Osteoblast (primary cell): ENCODE measurements at regions not wholly inside any gene's neighbourhood (a gene's known extent, or its start where the extent isn't known, plus 50 kb on each side); places are given as distances from the start of the nearest gene placed in this dataset.

Experiments used
- DNase-seq: peaks from one replicate; pipeline ENCODE4 v3.0.0; 2011; ENCODE audit warnings: low spot score, mixed read lengths; ENCODE audit not compliant: insufficient read length; ENCODE audit errors: missing footprints
- H2AFZ ChIP-seq: 2 replicates; pipeline ENCODE4 v1.6.0; 2011; ENCODE audit warnings: mild to moderate bottlenecking, low read length
- H3K27ac ChIP-seq: 2 replicates; pipeline ENCODE4 v1.5.1; 2011; ENCODE audit warnings: mild to moderate bottlenecking, low read depth, low read length, moderate library complexity
- H3K27me3 ChIP-seq: 2 replicates; pipeline ENCODE4 v1.6.0; 2012; ENCODE audit warnings: mild to moderate bottlenecking, control low read depth, inconsistent platforms, low read length, moderate library complexity; ENCODE audit not compliant: insufficient read depth
- H3K36me3 ChIP-seq: 2 replicates; pipeline ENCODE4 v1.5.1; 2011; ENCODE audit warnings: mild to moderate bottlenecking, low read length, control low read depth, moderate library complexity; ENCODE audit not compliant: insufficient read depth
- H3K4me1 ChIP-seq: 2 replicates; pipeline ENCODE4 v1.5.1; 2011; ENCODE audit warnings: mild to moderate bottlenecking, low read length, control low read depth, moderate library complexity; ENCODE audit not compliant: insufficient read depth
- H3K4me2 ChIP-seq: 2 replicates; pipeline ENCODE4 v1.6.0; 2011; ENCODE audit warnings: mild to moderate bottlenecking, low read length; ENCODE audit not compliant: insufficient read depth
- H3K4me3 ChIP-seq: fragments of 200-600 bp; sonication (generic); 3 replicates; pipeline ENCODE4 v1.5.1; 2012; ENCODE audit warnings: mild to moderate bottlenecking, low read length, inconsistent platforms; ENCODE audit not compliant: insufficient read depth
- H3K79me2 ChIP-seq: 2 replicates; pipeline ENCODE4 v1.6.0; 2012; ENCODE audit warnings: mild to moderate bottlenecking, low read length, control low read depth, inconsistent platforms; ENCODE audit not compliant: insufficient read depth
- H3K9me3 ChIP-seq: 2 replicates; pipeline ENCODE4 v1.5.1; 2011; ENCODE audit warnings: low read depth, low read length, control low read depth
- H4K20me1 ChIP-seq: 2 replicates; pipeline ENCODE4 v1.6.0; 2012; ENCODE audit warnings: mild to moderate bottlenecking, low read length, control low read depth; ENCODE audit not compliant: insufficient read depth
- CTCF ChIP-seq: IDR thresholded peaks from 2 replicates; pipeline ENCODE4 v1.5.1; 2011; ENCODE audit warnings: mild to moderate bottlenecking, low read depth, low read length, moderate library complexity; ENCODE audit errors: extremely low read depth

- TF ChIP-seq CTCF, result no peak
- DNase-seq, result no peak
These were observed 232.7 kb upstream of the CDH4 start for GRCh38 chr20:61019322-61019721.

DNA sequence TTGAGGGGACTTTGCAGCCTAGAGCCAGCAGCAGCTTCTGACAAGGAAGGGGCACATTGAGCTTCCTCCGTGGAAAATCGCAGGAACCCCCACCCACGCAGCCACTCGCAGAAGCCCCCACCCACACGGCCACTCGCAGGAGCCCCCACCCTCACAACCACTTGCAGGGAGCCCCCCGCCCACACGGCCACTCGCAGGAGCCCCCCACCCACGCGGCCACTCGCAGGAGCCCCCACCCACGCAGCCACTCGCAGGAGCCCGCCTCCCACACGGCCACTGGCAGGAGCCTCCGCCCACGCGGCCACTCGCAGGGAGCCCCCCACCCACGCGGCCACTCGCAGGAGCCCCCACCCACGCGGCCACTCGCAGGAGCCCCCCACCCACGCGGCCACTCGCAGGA lies 228.4 kb upstream of the CDH4 start:
- no peaks in the 10 kb centered on the region for H3K27me3 ChIP-seq

More at GRCh38 chr20:61019322-61019721, 232.7 kb upstream of the CDH4 start:
- Histone ChIP-seq H2AFZ (no peak overlapping the region), H3K4me1 (no peaks in the 10 kb centered on the region), H3K27me3 (no peaks in the 10 kb centered on the region), H3K4me3 (no peak overlapping the region), H4K20me1 (no peaks in the 10 kb centered on the region), H3K27ac (no peak overlapping the region), H3K79me2 (no peaks in the 10 kb centered on the region), H3K36me3 (no peaks in the 10 kb centered on the region), H3K9me3 (no peaks in the 10 kb centered on the region), H3K4me2 (no peak overlapping the region)

DNA sequence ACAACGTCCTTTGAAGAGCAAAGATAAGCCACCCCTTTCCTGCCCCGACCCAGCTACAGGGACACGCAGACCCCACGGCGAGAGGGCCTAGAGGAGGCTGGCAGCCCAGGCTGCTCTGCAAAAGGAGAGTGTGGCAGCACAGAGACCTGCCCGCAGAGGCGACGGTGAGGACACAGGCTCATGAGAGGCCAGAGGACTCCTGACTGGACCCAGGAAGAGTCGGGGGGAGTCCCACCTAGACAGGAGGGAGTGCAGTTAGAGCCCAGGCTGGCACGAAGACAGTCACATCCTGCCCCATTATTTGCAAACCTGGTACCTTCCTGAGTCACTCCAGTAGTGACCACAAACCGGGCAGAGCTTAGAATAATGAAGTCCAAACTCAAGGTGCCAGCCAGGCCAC lies 227.7 kb upstream of the CDH4 start:
- Histone ChIP-seq H3K27ac (no peak overlapping the region), H4K20me1 (no peaks in the 10 kb centered on the region), H3K4me1 (no peaks in the 10 kb centered on the region), H2AFZ (no peak overlapping the region), H3K9me3 (no peaks in the 10 kb centered on the region), H3K27me3 (no peaks in the 10 kb centered on the region), H3K4me2 (no peak overlapping the region), H3K4me3 (no peak overlapping the region), H3K36me3 (no peaks in the 10 kb centered on the region), H3K79me2 (no peaks in the 10 kb centered on the region)
- no peak for DNase-seq
- no peak for TF ChIP-seq CTCF

More for the DNA sequence above, 228.4 kb upstream of the CDH4 start:
- Histone ChIP-seq H4K20me1 (no peaks in the 10 kb centered on the region), H3K9me3 (no peaks in the 10 kb centered on the region), H2AFZ (no peak overlapping the region), H3K4me2 (no peak overlapping the region), H3K36me3 (no peaks in the 10 kb centered on the region), H3K4me1 (no peaks in the 10 kb centered on the region), H3K4me3 (no peak overlapping the region), H3K79me2 (no peaks in the 10 kb centered on the region), H3K27ac (no peak overlapping the region)
- no peak for DNase-seq
- TF ChIP-seq CTCF, result no peak

GRCh38 chr20:61025536-61025935 lies 226.5 kb upstream of the CDH4 start:
- TF ChIP-seq CTCF, result no peak
- H3K4me1 ChIP-seq, result no peaks in the 10 kb centered on the region
- H3K4me3 ChIP-seq, result no peak overlapping the region
- no peaks in the 10 kb centered on the region for H3K36me3 ChIP-seq
- H3K4me2 ChIP-seq, result no peak overlapping the region
- no peaks in the 10 kb centered on the region for H4K20me1 ChIP-seq
- no peaks in the 10 kb centered on the region for H3K27me3 ChIP-seq
- no peak overlapping the region for H2AFZ ChIP-seq
- no peaks in the 10 kb centered on the region for H3K9me3 ChIP-seq
- H3K27ac ChIP-seq, result no peak overlapping the region
- no peak for DNase-seq
- no peaks in the 10 kb centered on the region for H3K79me2 ChIP-seq
